ENCODE measurements at regions not wholly inside any gene's neighbourhood (a gene's known extent, or its start where the extent isn't known, plus 50 kb on each side); places are given as distances from the start of the nearest gene placed in this dataset.

DNA sequence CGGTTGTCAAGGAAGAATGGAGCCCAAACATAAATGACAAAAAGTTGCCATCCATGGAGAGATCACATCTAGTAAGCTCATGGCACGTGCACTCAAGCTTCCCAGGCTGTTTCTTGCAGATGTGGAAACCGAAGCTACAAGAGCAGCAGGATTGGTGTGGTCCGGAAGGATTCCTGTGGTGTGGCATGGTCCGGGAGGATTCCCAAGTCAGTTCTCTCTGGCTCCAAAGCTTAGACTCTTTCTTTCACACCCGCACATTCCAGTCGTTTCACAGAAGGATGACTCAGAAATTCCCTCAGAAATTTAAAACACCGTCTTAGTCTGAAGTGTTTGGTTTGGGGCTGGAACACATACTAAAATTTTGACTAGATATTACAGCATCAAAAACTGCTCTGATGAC is 78.0 kb upstream of the DRD2 start:
- no peak for DNase-seq

DNA sequence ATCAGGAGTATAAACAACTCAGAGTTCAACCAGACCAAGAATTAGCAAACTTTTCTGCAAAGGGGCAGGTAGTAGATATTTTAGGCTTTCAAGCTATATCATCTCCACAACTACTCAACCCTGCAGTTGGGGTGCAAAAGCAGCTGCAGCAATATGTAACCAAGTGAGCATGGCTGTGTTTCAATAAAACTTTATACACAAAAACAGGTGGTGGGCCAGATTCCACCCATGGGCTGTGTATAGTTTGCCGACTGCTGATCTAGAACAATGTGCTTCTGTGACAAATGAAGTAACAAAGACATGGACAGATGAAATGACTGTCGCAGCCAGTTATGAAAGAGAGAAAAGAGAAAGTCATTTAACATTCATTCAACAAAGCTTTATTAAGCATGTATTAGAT is 77.1 kb upstream of the DRD2 start:
- DNase-seq, result no peak

DNA sequence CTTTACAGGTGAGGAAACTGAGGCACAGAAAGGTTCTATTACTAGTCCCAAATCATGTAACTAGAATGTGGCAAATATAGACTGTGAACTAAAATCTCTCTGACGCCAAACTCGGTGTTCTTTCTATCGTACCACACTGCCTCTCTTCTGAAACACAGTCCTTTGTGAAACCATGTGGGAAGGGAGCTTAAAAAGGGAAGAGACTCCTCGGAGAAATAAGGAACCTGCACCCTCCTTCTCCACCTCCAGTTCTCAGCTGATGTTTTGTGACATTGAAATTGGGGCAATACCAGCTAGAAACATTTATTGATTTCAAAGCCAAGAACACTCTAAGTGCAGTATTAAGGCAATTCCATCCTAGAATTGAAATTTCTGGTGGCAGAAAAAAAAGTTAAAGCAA is 76.4 kb upstream of the DRD2 start:
- no peak for DNase-seq

DNA sequence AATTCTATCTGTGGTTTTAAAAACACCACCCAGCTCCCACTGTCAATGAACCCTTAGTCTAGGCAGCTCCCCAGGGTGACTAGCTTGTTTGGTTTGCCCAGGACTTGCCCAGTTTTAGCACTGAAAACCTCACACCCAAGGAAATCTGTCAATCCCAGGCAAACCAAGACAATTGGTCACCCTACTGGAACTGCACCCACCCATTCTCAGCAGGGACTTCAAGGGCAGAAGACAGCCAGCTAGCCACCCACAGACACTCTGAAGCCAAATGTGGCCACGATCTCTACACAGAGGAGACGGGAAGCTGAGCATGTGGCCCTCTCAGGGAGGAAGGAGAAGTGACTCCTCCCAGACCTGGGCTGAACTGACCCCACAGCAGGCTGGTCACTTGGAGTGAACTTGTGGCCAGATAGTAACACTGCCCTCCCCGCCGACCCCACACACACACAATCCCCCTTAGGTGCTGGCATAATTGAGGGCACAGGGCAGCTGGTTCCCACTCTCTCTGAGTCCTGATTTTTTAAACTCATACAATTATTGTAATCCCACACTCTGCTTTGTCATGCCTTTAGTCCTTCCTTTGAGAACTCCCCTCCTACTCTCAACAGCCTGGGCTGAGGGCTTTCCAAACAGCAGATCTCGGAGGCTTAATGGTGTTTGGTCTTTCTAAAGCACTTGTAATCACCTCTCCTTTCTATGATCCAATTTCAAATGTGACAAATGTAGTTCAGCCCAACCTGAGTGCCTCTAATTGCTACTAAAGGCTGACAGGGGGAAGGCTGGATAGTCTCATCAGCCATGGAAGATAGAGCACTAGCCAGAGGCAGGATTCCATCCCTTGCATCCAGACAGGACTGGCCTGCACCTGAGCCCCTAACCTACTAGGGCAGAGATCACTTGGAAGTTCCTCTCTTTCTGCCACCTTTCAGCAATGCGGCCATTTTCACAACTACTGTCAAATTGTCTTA is 74.7 kb upstream of the DRD2 start:
- DNase-seq, result peak; percentile 89

DNA sequence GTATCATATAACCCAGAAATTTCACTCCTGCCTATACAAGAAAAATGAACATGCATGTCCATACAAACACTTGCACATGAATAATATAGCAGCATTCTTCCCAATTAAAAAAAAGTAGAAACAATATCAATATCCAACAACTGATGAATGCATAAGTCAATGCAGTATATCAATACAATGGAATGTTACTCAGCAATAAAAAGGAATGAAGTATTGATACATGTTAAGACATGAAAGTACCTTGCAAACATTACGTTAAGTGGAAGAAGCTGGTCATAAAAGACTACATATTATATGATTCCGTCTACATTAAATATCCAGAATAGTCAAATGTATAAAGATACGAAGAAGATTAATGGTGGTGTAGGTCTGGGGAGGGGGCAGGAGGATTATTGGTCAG is 73.9 kb upstream of the DRD2 start:
- DNase-seq, result no peak

DNA sequence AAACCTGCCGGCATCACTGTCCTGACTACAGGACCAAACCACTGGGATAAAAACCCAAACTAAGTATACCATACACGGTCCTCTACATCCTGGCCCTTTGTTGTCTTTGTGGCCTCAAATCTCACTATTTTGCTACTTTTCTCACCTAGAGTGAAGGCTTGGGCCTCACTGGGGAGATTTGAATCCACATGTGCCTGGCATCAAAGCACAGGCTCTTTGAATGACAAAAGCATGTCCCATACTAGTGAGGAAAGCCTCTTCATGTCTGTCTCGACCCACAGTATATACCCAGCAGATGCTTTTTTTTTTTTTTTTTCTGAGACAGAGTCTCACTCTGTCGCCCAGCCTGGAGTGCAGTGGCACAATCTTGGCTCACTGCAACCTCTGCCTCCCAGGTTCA is 72.5 kb upstream of the DRD2 start:
- DNase-seq, result no peak

DNA sequence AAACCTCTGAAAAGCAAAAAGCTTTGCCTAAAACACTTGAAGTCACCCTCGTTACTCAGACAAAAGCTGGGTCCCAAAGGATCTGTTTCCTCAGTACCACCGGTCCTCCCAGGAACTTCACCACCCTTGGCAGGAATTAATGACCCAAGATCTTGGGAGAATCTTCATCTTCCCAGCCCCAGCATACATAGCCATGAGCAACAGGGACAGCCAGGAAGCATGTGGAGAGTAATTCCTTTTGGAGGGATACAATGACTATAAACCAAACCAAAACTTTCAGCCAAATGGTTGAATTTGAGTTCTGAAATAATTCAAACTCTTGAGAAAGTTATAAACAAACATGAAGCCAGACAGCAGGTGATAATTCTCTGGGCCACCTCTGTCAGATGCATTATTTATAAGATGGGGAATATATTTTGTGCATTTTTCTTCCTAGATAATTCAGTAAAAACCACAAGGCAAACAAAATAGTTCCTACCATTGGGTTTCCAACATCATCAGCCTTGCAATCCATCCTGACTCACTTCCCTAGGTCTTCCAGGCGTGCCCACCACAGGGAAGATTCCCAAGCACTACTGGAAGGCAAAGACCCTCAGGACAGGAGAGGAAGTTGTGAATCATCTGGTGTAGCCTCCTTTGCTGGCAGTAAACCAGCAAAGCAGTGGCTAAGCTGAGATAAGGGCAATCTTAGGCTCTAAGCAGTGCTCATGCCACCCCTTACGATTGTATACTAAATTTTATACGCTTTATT is 71.7 kb upstream of the DRD2 start:
- DNase-seq, result no peak

DNA sequence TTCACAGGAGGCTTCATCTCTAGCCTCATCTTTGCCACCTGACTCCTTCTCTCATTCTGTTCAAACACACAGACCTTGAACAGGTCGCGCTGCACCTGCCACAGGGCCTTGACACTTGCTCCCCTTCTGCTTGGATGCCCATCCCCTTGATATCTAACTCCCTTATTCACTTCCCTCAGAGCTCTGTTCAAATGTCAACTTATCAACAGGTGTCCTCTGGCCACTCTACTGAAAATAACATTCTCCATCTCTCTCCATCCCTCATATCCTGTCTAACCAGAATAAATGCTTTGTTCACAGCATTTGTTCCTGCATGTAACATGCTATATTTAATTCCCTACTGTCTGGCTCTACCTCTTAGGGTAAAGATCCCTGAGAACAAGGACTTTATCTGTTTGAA is 67.2 kb upstream of the DRD2 start:
- no peak for DNase-seq

DNA sequence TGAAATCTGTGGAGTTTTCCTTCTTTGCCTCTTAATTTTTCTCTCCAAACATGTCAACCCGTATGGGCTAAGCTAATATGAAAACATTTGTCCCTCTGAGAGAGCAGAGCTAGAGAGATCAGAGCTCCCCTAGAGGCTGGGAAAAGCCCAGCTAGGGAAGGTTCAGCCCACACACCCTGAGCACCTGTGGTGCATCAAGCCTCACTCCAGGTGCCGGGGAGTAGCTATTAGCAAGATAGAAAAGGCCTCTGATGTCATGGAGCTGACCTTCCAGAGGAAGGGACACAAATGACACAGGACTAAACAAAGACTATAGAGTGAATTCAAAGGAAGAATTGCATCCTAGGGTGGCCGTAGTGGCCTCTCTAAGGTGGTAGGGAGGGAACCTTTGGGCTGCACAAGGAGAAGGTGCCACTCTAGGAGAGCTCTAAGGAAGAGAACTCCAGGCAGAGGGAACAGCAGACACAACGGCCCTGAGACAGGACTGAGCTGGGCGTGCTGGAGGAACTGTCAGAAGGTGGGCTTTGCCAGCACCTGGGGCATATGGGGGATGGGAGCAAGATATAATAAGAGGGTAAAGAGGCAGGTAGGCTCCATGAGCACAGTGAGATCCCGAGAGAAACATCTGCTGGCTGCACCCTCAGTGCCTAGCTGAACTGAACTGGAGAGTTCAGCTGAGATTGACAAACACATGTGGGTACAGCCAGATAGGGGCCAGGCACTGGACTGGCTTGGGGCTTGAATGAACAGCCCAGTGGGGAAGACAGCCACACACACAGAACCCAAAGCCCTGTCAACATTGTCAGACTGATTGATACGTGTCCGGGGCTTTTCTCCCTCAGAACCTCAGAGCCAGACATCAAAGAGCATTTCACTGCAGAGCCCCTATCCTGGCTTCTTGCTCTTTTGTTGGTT is 65.5 kb upstream of the DRD2 start:
- DNase-seq, result peak; percentile 38

DNA sequence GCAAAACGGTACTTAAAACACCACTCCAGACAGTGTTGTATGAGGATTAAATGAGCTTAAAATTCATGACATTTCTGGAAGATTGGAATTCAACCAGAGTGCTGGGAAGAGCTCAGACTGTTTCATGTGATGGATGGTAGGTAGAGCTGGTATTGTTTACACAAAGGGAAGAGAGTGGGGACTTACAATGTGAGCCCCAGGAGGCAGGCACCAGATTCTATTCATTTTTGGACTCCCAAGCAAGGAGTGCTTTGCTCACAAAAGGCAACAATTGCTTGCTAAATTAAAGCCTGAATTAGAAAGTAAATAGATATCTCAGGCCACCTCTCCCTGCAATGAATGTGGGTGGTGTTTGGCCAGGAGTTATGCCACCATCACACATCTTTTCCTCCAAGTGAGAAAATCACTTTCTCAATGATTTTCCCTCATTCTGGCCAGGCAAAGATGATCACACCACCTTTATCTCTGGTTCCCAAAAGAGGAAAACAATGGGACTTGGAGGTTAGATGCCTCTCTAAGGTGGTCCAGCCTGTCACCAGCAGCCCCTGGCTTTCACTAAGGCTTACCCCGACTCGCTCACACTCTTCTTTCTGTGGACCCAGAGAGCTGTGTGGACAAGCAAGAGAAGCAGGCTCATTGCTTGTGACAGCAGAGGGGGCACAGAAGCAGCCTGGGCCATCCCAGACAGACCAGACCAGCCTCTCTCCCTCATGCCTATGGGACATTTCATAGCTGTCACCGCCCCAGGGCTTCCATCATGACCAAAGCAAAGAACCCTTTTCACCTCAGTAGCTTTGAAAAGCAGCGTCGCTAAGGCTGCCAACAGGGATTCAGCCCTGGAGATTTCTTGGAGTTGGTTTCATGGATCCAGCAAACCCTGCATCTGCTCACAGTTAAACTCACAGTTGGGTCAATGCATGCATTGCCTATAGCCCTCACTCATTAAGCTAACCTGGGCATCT is 63.5 kb upstream of the DRD2 start:
- DNase-seq, result peak; percentile 92

DNA sequence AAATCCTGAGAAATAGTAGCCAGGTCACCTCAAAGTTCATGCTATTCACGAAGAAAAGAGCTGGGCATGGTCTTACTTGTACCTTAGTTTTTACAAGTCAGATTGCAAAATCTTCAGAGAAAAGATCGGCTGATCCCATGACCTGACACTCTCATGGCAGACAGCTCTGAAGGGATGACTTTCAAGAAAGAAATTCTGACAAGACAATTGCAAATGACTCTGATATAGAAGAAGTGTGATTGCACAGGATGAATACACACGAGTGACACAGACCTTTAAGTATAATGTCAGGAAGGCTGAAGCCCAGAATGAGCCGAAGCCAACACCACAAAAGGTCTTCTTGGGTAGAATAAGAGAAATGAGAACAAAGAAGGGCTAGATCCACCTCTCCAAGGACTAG is 59.4 kb upstream of the DRD2 start:
- no peak for DNase-seq

DNA sequence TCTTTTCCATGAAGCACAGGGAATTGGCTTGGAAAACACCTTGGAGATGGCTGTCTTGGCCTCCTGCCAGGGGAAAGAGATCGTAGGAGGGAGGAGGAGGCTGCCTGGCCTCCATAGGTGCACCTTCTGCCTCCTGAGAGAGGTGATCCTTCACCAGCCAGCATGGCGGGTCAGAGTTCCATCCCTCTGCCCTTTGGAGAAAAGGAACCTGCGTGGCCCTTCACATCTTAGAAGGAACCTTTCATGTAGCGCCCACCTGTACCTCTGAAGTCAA is 58.2 kb upstream of the DRD2 start:
- no peak for DNase-seq

DNA sequence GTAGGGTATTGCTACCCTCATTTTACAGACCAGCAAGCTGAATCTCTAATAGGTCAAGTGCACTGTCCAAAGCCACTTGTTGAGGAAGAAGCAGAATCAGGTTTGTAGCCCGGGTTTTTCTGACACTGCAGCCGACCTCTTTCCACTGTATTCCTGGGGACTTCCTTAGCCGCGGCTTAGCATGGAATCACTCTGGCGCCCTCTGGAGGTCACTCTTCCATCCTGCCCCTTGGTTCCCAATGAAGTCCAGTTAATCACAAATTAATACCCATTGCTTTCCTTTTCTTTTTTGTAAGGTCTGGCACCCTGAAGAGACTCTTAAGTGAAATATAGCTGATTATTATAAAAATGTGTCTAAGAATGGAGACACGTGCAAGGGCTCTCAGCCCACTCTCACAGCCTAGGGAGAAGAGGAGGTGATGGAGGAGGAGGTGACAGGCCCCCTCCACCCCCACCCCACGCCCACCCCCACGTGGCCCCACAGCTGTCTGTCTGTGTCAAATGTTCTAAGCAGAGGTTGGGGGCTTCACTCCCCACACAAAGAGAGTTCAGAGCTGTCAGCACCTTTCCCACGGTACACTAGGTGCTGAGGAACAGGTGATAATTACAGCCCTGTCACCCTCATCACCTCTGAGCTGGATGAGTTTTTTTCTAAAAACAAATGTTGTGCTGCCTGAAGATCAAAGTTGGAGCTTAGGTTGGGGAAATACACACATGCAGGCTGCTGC is 57.7 kb upstream of the DRD2 start:
- peak; percentile 74 for DNase-seq

DNA sequence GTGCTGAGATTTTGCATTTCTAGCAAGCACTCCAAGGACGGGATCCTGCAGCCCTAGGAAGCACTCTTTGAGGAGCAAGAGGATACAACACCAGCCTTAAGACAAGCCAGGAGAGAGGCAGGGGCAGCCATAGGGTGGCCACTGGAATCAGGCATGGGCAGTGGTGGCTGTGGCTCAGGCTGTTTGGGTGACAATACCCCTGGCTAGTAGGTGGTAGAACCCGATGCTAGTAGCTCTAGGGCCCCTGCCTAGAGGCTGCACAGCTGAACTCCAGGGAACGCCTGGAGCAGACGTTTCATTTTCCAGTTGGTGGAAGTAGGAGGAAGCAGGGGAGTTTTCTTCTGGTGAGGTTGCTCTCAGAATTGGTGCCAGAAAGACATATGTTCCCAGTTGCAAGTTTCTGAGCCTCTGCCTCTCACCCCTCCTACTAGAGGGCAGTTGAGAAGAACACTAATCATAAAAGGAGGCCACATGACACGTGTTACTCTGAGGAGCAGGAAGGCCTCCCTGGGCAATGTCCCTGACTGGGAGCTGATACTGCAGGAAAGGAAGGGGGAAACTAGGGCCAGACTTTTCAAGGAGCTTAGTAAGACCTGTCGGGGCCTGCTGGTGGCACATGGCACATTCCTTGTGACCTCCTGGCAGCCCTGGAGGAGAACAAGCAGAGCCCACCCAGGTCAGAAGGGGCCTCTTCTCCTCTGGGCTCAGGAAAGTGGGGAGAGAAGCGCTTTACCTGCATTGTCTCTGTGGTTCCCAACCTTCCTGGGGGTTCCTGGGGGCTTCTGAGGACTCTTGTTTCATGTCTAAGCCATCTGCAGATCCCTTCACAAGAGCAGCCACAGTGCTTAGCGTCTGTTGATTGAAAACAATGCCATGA is 56.6 kb upstream of the DRD2 start:
- no peak for DNase-seq

DNA sequence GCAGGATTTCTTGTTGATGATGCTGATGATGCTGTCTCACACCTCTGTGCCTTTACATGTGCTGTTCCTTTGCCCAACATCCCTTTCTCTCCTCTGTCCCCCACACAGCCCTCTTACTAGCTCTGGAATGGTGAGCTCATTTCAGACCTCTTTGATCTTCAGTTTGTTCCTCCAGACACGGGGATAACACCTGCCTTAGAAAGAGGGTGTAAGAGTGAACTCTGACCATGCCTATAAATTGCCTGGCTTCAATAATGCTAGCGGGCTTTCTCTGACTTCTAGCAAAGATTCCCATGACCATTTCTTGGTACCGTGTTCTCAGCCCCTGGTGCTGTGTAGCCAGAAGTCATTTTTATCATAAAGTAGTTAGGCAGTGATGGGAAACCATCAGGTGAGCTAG is 55.9 kb upstream of the DRD2 start:
- DNase-seq, result no peak

DNA sequence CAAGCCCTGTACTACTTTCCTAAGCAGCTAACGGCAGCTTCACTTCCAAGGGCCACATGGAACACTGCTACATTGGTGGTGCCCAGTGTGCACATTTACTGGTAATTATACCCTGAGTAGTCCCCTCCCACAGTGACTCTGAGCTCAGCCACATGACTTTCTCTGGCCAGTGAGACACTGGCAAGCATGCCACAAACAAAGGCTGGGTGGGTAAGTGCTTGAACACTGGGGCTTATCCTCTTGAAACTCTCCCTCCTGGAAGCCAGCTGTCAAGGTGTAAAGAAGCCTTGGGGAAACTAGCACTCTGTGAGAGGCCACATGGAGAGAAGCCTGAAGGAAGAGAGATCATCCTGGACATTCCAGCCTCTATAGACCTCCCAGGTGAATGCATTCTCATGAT is 54.4 kb upstream of the DRD2 start:
- DNase-seq, result no peak

DNA sequence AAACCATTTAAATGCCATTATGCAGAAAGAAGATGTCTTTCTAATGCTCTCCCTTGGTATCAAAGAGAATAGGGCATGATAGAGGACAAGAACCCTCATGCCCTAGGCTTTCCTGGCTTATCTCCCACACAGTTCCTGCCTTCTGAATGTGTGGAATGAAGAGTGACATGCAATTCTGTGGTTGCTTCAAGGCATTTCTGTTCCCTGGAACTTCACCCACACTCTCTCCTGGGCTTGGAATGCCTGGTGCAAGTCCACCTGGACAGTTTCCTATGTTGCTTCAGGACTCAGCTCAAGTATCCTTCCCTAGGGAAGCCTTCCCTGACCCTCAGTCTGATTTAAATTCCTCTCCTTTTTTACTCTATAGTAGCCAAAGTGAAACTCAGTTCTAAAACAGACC is 53.8 kb upstream of the DRD2 start:
- no peak for DNase-seq

DNA sequence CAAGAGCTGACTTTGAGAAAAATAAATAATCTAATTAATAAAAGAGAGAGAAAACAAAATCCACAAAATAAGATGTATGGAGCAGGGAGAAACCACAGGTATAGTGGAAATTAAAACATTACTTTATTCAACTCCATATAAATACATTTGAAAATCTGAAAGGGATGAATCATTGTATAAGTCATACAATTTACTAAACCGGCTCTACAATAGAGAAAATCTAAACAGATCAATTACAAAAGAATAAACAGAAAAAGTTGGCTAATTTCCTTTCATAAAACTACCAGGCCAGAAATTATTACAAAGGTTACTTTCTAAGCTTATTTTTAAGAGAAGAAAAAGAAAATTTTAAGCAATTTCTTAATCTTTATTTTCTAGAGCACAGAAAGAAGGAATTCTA is 51.3 kb upstream of the DRD2 start:
- DNase-seq, result no peak

Measured in NCI-H345 (cell line).